Sigmoid colon (tissue), 4 donors: ENCODE measurements at regions not wholly inside any gene's neighbourhood (a gene's known extent, or its start where the extent isn't known, plus 50 kb on each side); places are given as distances from the start of the nearest gene placed in this dataset.

Experiments
- CTCF ChIP-seq, 4 experiments: fragments of 450-650 bp in 3 of 4; fragments of 200-600 bp in 1 of 4; IDR thresholded peaks; one replicate each; pipeline ENCODE4 v1.5.1; 2016 to 2019; ENCODE audit warnings: antibody characterized with exemption in 4 of 4, mild to moderate bottlenecking in 3 of 4, moderate library complexity in 2 of 4
- EP300 ChIP-seq, 4 donors: sonication (generic); formaldehyde crosslinking; IDR thresholded peaks; one replicate each; pipeline ENCODE4 v1.6.1; 2017; ENCODE audit warnings: antibody characterized with exemption in 4 of 4
- POLR2A ChIP-seq, 2 donors: fragments of 450-650 bp; IDR thresholded peaks; one replicate each; pipeline ENCODE4 v1.6.1; 2016; ENCODE audit warnings: antibody characterized with exemption in 2 of 2, mild to moderate bottlenecking in 2 of 2, moderate library complexity in 2 of 2
- POLR2AphosphoS5 ChIP-seq, 4 donors: sonication (generic); formaldehyde crosslinking; IDR thresholded peaks; one replicate each; pipeline ENCODE4 v1.6.1; 2017; ENCODE audit warnings: antibody characterized with exemption in 4 of 4

GRCh38 chr20:48425321-48425720 is 402.5 kb downstream of the PREX1 start:
- no peak for TF ChIP-seq CTCF (IDR thresholded peaks at IDR 0.05)
- no peak for TF ChIP-seq POLR2A (IDR thresholded peaks at IDR 0.05)
- TF ChIP-seq POLR2AphosphoS5 (IDR thresholded peaks at IDR 0.05), result no peak
- TF ChIP-seq EP300 (IDR thresholded peaks at IDR 0.05), result no peak
